ENCODE measurements at regions not wholly inside any gene's neighbourhood (a gene's known extent, or its start where the extent isn't known, plus 50 kb on each side); places are given as distances from the start of the nearest gene placed in this dataset.
"Not testable (repeated sequence)": the region's sequence is repeated elsewhere in the genome, so short reads cannot be mapped to it uniquely, and the experiment has no call there.

GRCh38 chr1:29555043-29555620, 318.8 kb downstream of the PTPRU start:
- DNase-seq: no peak
- Histone ChIP-seq H3K36me3 (no peaks in the 10 kb centered on the region), H3K27ac (no peak overlapping the region), H3K4me1 (peaks cover 0 to 6% (median 0%) of the 10 kb centered on the region in 4 donors), H3K9me3 (no peaks in the 10 kb centered on the region), H3K4me3 (no peak overlapping the region), H3K27me3 (no peaks in the 10 kb centered on the region)
- no peak for ATAC-seq (ENCODE audit: low FRiP score in 2 of 2)
- no peak for TF ChIP-seq EP300 (IDR thresholded peaks at IDR 0.05)
- no peak for TF ChIP-seq POLR2A (IDR thresholded peaks at IDR 0.05)
- TF ChIP-seq, protein P1, sequence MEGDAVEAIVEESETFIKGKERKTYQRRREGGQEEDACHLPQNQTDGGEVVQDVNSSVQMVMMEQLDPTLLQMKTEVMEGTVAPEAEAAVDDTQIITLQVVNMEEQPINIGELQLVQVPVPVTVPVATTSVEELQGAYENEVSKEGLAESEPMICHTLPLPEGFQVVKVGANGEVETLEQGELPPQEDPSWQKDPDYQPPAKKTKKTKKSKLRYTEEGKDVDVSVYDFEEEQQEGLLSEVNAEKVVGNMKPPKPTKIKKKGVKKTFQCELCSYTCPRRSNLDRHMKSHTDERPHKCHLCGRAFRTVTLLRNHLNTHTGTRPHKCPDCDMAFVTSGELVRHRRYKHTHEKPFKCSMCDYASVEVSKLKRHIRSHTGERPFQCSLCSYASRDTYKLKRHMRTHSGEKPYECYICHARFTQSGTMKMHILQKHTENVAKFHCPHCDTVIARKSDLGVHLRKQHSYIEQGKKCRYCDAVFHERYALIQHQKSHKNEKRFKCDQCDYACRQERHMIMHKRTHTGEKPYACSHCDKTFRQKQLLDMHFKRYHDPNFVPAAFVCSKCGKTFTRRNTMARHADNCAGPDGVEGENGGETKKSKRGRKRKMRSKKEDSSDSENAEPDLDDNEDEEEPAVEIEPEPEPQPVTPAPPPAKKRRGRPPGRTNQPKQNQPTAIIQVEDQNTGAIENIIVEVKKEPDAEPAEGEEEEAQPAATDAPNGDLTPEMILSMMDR (IDR thresholded peaks at IDR 0.05): no peak
- no peak for TF ChIP-seq POLR2AphosphoS5 (IDR thresholded peaks at IDR 0.05)
- WGBS, 2 donors: 59 to 78% methylated on average over 9 to 10 of the region's 10 CpGs

DNA sequence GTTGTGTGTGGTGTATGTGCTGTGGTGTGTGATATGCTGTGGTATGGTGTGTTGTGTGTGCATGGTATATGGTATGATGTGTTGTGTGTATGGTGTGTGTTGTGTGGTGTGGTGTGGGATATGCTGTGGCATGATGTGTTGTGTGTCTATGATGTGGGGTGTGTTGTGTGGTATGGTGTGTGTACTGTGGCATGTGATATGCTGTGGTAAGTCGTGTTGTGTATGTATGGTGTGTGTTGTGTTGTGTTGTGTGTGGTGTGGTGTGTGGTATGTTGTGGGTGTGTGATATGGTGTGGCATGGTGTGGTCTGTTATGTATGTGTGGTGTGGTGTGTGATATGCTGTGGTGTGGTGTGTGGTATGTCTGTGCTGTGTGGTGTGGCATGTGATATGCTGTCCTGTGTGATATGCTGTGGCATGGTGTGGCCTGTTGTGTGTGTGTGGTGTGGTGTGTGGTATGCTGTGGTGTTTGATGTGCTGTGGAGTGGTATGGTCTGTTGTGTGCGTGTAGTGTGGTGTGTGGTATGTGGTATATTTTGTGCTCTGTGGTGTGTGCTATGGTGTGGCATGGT, 318.0 kb downstream of the PTPRU start:
- Histone ChIP-seq H3K4me1 (peaks cover 0 to 10% (median 2%) of the 10 kb centered on the region in 4 donors), H3K9me3 (no peaks in the 10 kb centered on the region), H3K27me3 (no peaks in the 10 kb centered on the region), H3K4me3 (no peak overlapping the region), H3K27ac (no peak overlapping the region), H3K36me3 (no peaks in the 10 kb centered on the region)
- WGBS, 2 donors: 77 to 94% methylated on average over 2 of the region's 2 CpGs
- ATAC-seq (ENCODE audit: low FRiP score in 2 of 2): no peak
- DNase-seq: no peak
- TF ChIP-seq POLR2A (IDR thresholded peaks at IDR 0.05): no peak
- no peak for TF ChIP-seq POLR2AphosphoS5 (IDR thresholded peaks at IDR 0.05)
- TF ChIP-seq, protein P1 (IDR thresholded peaks at IDR 0.05): no peak
- no peak for TF ChIP-seq EP300 (IDR thresholded peaks at IDR 0.05)

GRCh38 chr1:29551123-29551936, 315.0 kb downstream of the PTPRU start:
- H3K27ac ChIP-seq: no peak overlapping the region
- no peaks in the 10 kb centered on the region for H3K27me3 ChIP-seq
- 73 to 84% methylated on average over 21 of the region's 21 CpGs for WGBS, 2 donors
- no peak for DNase-seq
- ATAC-seq (ENCODE audit: low FRiP score in 2 of 2): no peak
- TF ChIP-seq, protein P1 (IDR thresholded peaks at IDR 0.05): no peak
- TF ChIP-seq POLR2A (IDR thresholded peaks at IDR 0.05): no peak
- no peak for TF ChIP-seq POLR2AphosphoS5 (IDR thresholded peaks at IDR 0.05)
- TF ChIP-seq EP300 (IDR thresholded peaks at IDR 0.05): no peak
- H3K4me3 ChIP-seq: no peak overlapping the region
- no peaks in the 10 kb centered on the region for H3K9me3 ChIP-seq
- H3K4me1 ChIP-seq: peaks cover 0 to 10% (median 2%) of the 10 kb centered on the region in 4 donors
- H3K36me3 ChIP-seq: no peaks in the 10 kb centered on the region

GRCh38 chr1:29550119-29550841, 314.0 kb downstream of the PTPRU start:
- Histone ChIP-seq H3K27me3 (no peaks in the 10 kb centered on the region), H3K36me3 (no peaks in the 10 kb centered on the region), H3K4me1 (peaks cover 0 to 10% (median 2%) of the 10 kb centered on the region in 4 donors), H3K9me3 (no peaks in the 10 kb centered on the region), H3K4me3 (no peak overlapping the region), H3K27ac (peak overlapping the region in 1 of 4 donors; percentile 35)
- DNase-seq: peak; percentile 63 to 75
- WGBS, 2 donors: 53 to 65% methylated on average over 3 to 19 of the region's 19 CpGs
- TF ChIP-seq POLR2AphosphoS5 (IDR thresholded peaks at IDR 0.05): no peak
- no peak for TF ChIP-seq EP300 (IDR thresholded peaks at IDR 0.05)
- TF ChIP-seq, protein P1 (IDR thresholded peaks at IDR 0.05): no peak
- TF ChIP-seq POLR2A (IDR thresholded peaks at IDR 0.05): no peak
- peak; percentile 18 to 73 for ATAC-seq (ENCODE audit: low FRiP score in 2 of 2)

DNA sequence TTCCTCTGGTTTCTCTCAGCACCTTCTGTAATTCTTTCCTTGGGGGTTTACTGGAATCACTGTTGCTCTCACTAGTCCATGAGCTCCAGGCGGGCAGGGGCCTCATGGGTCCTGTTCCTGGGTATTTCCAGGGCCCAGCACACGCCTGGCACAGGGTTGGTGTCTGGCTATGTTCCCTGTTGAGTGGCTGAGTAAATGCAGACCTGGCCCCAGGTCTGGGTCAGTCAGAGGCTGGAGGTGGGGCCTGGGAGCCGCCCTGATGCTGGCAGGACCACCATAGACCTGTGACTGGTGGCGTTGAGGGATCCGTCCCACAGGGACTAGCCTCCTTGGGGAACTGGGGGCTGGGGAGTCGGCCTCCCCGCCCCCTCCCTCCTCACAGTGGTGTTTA, 313.4 kb downstream of the PTPRU start:
- H3K27ac ChIP-seq: peak overlapping the region in 1 of 4 donors; percentile 35
- not testable (repeated sequence) for H3K4me3 ChIP-seq; H3K36me3 ChIP-seq; DNase-seq; ATAC-seq (ENCODE audit: low FRiP score in 2 of 2); H3K9me3 ChIP-seq; H3K27me3 ChIP-seq; H3K4me1 ChIP-seq
- 49% methylated on average over 7 of the region's 7 CpGs; no CpG with 5 or more reads in 1 of the 2 donors for WGBS, 2 donors

Data from upper lobe of left lung (tissue), 6 donors.